ENCODE measurements at regions not wholly inside any gene's neighbourhood (a gene's known extent, or its start where the extent isn't known, plus 50 kb on each side); places are given as distances from the start of the nearest gene placed in this dataset.

DNA sequence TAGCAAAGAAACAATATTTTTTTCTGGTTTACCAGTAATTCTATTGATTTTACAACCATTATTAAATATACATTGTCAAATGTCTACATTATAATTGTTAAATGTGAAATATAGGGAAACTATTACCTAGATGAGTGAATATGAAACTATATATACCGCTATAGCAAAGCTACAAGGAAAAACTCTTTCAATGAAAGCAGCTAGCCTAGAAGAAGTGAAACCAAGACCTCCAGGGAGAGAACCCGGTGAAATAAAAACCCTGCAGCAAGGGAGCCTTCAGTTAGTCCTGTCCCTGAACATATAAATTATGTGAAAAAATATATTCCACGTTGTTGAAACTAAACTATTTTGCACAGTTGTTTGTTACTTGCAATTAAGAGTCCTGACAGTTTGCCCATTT, 913.1 kb downstream of the EFNA5 start:
- H3K4me3 ChIP-seq, result no peak overlapping the region
- 71 to 82% methylated on average over 3 of the region's 3 CpGs for WGBS, 2 donors
- H3K4me1 ChIP-seq (ENCODE audit: control insufficient read depth in 5 of 5, insufficient read depth in 5 of 5, low read length in 5 of 5), result no peaks in the 10 kb centered on the region
- TF ChIP-seq, protein P1, sequence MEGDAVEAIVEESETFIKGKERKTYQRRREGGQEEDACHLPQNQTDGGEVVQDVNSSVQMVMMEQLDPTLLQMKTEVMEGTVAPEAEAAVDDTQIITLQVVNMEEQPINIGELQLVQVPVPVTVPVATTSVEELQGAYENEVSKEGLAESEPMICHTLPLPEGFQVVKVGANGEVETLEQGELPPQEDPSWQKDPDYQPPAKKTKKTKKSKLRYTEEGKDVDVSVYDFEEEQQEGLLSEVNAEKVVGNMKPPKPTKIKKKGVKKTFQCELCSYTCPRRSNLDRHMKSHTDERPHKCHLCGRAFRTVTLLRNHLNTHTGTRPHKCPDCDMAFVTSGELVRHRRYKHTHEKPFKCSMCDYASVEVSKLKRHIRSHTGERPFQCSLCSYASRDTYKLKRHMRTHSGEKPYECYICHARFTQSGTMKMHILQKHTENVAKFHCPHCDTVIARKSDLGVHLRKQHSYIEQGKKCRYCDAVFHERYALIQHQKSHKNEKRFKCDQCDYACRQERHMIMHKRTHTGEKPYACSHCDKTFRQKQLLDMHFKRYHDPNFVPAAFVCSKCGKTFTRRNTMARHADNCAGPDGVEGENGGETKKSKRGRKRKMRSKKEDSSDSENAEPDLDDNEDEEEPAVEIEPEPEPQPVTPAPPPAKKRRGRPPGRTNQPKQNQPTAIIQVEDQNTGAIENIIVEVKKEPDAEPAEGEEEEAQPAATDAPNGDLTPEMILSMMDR (IDR thresholded peaks at IDR 0.05; ENCODE audit: control extremely low read depth, extremely low read depth), result no peak
- ATAC-seq (ENCODE audit: insufficient read depth, low FRiP score) (no peak), DNase-seq (no peak)
- no peaks in the 10 kb centered on the region for H3K36me3 ChIP-seq (ENCODE audit: control insufficient read depth in 4 of 4, insufficient read depth in 4 of 4, low read length in 4 of 4)
- H3K27ac ChIP-seq (ENCODE audit: low read depth in 1 of 2, low read length in 1 of 2), result no peak overlapping the region
- no peaks in the 10 kb centered on the region for H3K9me3 ChIP-seq (ENCODE audit: control insufficient read depth in 4 of 4, insufficient read depth in 3 of 4, low read length in 3 of 4)
- H3K9ac ChIP-seq (ENCODE audit: insufficient read depth in 1 of 2, low read length in 2 of 2), result no peak overlapping the region
- H3K27me3 ChIP-seq (ENCODE audit: control insufficient read depth in 3 of 3, insufficient read depth in 3 of 3, low read length in 2 of 3), result no peaks in the 10 kb centered on the region

DNA sequence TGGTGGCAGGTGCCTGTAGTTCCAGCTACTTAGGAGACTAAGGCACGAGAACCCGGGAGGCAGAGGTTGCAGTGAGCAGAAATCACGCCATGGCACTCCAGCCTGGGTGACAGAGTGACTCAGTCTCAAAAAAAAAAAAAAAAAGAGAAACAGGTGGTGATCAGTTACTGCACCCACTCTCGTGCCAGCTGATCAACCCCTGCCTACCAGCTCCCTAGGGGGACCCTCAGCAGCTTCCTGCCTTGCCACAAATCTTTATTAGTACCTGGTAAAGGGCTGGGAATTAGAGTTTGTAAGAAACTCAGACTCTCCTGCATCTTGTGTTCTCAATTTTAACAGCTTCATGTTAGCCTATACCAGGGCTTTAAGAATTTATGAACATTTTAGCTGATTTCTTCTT, 914.9 kb downstream of the EFNA5 start:
- Histone ChIP-seq H3K27me3 (ENCODE audit: control insufficient read depth in 3 of 3, insufficient read depth in 3 of 3, low read length in 2 of 3) (no peaks in the 10 kb centered on the region), H3K4me1 (ENCODE audit: control insufficient read depth in 5 of 5, insufficient read depth in 5 of 5, low read length in 5 of 5) (no peaks in the 10 kb centered on the region), H3K9me3 (ENCODE audit: control insufficient read depth in 4 of 4, insufficient read depth in 3 of 4, low read length in 3 of 4) (no peaks in the 10 kb centered on the region), H3K9ac (ENCODE audit: insufficient read depth in 1 of 2, low read length in 2 of 2) (no peak overlapping the region), H3K27ac (ENCODE audit: low read depth in 1 of 2, low read length in 1 of 2) (no peak overlapping the region), H3K4me3 (no peak overlapping the region), H3K36me3 (ENCODE audit: control insufficient read depth in 4 of 4, insufficient read depth in 4 of 4, low read length in 4 of 4) (no peaks in the 10 kb centered on the region)
- no peak for ATAC-seq (ENCODE audit: insufficient read depth, low FRiP score)
- no peak for DNase-seq
- 91 to 92% methylated on average over 4 of the region's 4 CpGs for WGBS, 2 donors
- TF ChIP-seq, protein P1 (IDR thresholded peaks at IDR 0.05; ENCODE audit: control extremely low read depth, extremely low read depth), result no peak

DNA sequence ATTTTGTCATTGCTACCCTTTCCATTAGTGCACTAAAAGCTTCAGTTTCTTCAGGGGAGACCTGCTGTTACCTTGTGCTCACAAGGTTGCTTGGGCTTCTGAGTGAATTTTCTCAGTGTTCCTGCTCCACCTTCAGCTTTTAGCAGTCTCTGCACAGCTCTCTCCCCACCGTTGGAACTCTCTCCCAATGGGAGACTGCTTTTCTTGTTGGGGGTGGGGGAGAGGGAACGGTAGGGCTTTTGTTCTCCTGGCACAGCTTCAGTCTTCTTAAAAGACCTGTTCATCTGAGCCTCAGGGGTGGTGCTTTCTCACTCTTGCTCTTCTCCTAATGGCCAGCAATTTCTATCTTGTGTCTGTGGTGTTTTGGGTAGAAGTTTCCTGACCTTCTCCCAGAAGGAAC, 915.7 kb downstream of the EFNA5 start:
- Histone ChIP-seq H3K4me3 (no peak overlapping the region), H3K9me3 (ENCODE audit: control insufficient read depth in 4 of 4, insufficient read depth in 3 of 4, low read length in 3 of 4) (no peaks in the 10 kb centered on the region), H3K27me3 (ENCODE audit: control insufficient read depth in 3 of 3, insufficient read depth in 3 of 3, low read length in 2 of 3) (no peaks in the 10 kb centered on the region), H3K27ac (ENCODE audit: low read depth in 1 of 2, low read length in 1 of 2) (no peak overlapping the region), H3K9ac (ENCODE audit: insufficient read depth in 1 of 2, low read length in 2 of 2) (no peak overlapping the region), H3K4me1 (ENCODE audit: control insufficient read depth in 5 of 5, insufficient read depth in 5 of 5, low read length in 5 of 5) (no peaks in the 10 kb centered on the region), H3K36me3 (ENCODE audit: control insufficient read depth in 4 of 4, insufficient read depth in 4 of 4, low read length in 4 of 4) (no peaks in the 10 kb centered on the region)
- TF ChIP-seq, protein P1 (IDR thresholded peaks at IDR 0.05; ENCODE audit: control extremely low read depth, extremely low read depth), result no peak
- ATAC-seq (ENCODE audit: insufficient read depth, low FRiP score), result no peak
- DNase-seq, result no peak
- 35 to 43% methylated on average over 2 of the region's 2 CpGs for WGBS, 2 donors

DNA sequence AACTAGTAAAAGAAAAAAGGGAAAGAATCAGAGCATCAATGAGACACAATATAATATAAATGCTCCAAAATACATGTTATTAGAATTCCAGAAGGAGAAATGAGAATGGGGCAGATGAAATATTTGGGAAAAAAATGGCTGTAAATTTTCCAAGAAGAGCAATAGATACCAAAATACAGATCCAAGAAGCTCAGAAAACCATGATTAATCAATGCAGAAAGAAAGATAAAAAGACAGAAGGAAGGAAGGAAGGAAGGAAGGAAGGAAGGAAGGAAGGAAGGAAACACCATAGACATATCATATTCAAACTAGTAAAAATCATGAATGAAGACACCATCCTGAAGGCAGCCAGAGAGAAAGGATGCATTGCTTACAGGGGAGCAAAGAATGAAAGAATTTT, 920.9 kb downstream of the EFNA5 start:
- ATAC-seq (ENCODE audit: insufficient read depth, low FRiP score), result no peak
- TF ChIP-seq, protein P1 (IDR thresholded peaks at IDR 0.05; ENCODE audit: control extremely low read depth, extremely low read depth), result no peak
- H3K36me3 ChIP-seq (ENCODE audit: control insufficient read depth in 4 of 4, insufficient read depth in 4 of 4, low read length in 4 of 4), result no peaks in the 10 kb centered on the region
- no peaks in the 10 kb centered on the region for H3K4me1 ChIP-seq (ENCODE audit: control insufficient read depth in 5 of 5, insufficient read depth in 5 of 5, low read length in 5 of 5)
- H3K27me3 ChIP-seq (ENCODE audit: control insufficient read depth in 3 of 3, insufficient read depth in 3 of 3, low read length in 2 of 3), result no peaks in the 10 kb centered on the region
- no peak overlapping the region for H3K27ac ChIP-seq (ENCODE audit: low read depth in 1 of 2, low read length in 1 of 2)
- DNase-seq, result no peak
- no peak overlapping the region for H3K9ac ChIP-seq (ENCODE audit: insufficient read depth in 1 of 2, low read length in 2 of 2)
- H3K4me3 ChIP-seq, result no peak overlapping the region
- H3K9me3 ChIP-seq (ENCODE audit: control insufficient read depth in 4 of 4, insufficient read depth in 3 of 4, low read length in 3 of 4), result no peaks in the 10 kb centered on the region
